B cell (primary cell): ENCODE measurements at regions not wholly inside any gene's neighbourhood (a gene's known extent, or its start where the extent isn't known, plus 50 kb on each side); places are given as distances from the start of the nearest gene placed in this dataset.

Source experiments
- ATAC-seq: fragments of 200-7000 bp; cut with Tn5 transposase; one replicate; pipeline ENCODE4 v1.10.0; 2021; ENCODE audit warnings: low read depth, mild to moderate bottlenecking, moderate number of reproducible peaks, moderate library complexity
- CTCF ChIA-PET: fragments of 350-600 bp; sonication (Branson Sonifier 250); formaldehyde crosslinking; loops from one replicate; lab custom pipeline; 2021; ENCODE audit warnings: antibody characterized with exemption, inconsistent platforms; lab: Charles Lee
- POLR2A ChIA-PET: fragments of 350-600 bp; sonication (Branson Sonifier 250); formaldehyde crosslinking; loops from one replicate; lab custom pipeline; 2021; ENCODE audit warnings: antibody characterized with exemption; lab: Charles Lee
- DNase-seq: peaks from one replicate; pipeline ENCODE4 v3.0.0; 2013
- H2AFZ ChIP-seq: 2 replicates; pipeline ENCODE4 v1.6.1; 2012; ENCODE audit warnings: mild to moderate bottlenecking, low read depth, low read length; ENCODE audit not compliant: insufficient read depth, poor library complexity, severe bottlenecking
- H3K27ac ChIP-seq, 2 donors: 1 replicate in 1 of 2; 2 replicates in 1 of 2; pipeline ENCODE4 v1.5.1; 2012 to 2013; ENCODE audit warnings: low read length in 2 of 2, mild to moderate bottlenecking in 2 of 2, moderate library complexity in 1 of 2
- H3K27me3 ChIP-seq, 4 experiments: fragments of 200-600 bp in 1 of 4; sonication (generic) in 1 of 4; replicated peaks in 1 of 4; 1 replicate in 2 of 4; 2 replicates in 2 of 4; pipeline versions ENCODE4 v1.6.1 to v1.7.0; 2013 to 2016; ENCODE audit warnings: low read length in 3 of 4, mild to moderate bottlenecking in 2 of 4, mixed read lengths in 1 of 4, moderate library complexity in 1 of 4; ENCODE audit not compliant: insufficient read depth in 4 of 4, control insufficient read depth in 3 of 4; ENCODE audit errors: control extremely low read depth in 1 of 4
- H3K36me3 ChIP-seq, 2 experiments: replicated peaks in 1 of 2; 1 replicate in 1 of 2; 2 replicates in 1 of 2; pipeline versions ENCODE4 v1.6.1 to v1.7.1; 2013; ENCODE audit warnings: low read length in 1 of 2; ENCODE audit not compliant: insufficient read depth in 2 of 2, control insufficient read depth in 1 of 2; ENCODE audit errors: control extremely low read depth in 1 of 2, extremely low read depth in 1 of 2
- H3K4me1 ChIP-seq, 2 donors: fragments of 200-600 bp in 1 of 2; sonication (generic) in 1 of 2; 1 replicate in 1 of 2; 2 replicates in 1 of 2; pipeline versions ENCODE4 v1.5.1 to v1.6.1; 2013 to 2017; ENCODE audit warnings: low read length in 2 of 2; ENCODE audit not compliant: control insufficient read depth in 2 of 2, insufficient read depth in 2 of 2
- H3K4me2 ChIP-seq: replicated peaks from 2 replicates; pipeline ENCODE3; 2012; ENCODE audit warnings: mild to moderate bottlenecking, low read depth, low read length; ENCODE audit not compliant: poor library complexity, severe bottlenecking
- H3K4me3 ChIP-seq, 5 experiments: fragments of 200-600 bp in 1 of 5; sonication (generic) in 1 of 5; 1 replicate in 3 of 5; 2 replicates in 2 of 5; pipeline versions ENCODE4 v1.5.1 to v1.7.0; 2011 to 2016; ENCODE audit warnings: low read length in 4 of 5, mild to moderate bottlenecking in 4 of 5, low read depth in 2 of 5, control low read depth in 1 of 5, moderate library complexity in 1 of 5; ENCODE audit not compliant: insufficient read depth in 1 of 5; ENCODE audit errors: control extremely low read depth in 1 of 5, extremely low read depth in 1 of 5
- H3K79me2 ChIP-seq: fragments of 200-600 bp; sonication (generic); one replicate; pipeline ENCODE4 v1.6.0; 2016; ENCODE audit warnings: low read length; ENCODE audit not compliant: control insufficient read depth, insufficient read depth
- H3K9ac ChIP-seq: fragments of 200-600 bp; sonication (generic); 2 replicates; pipeline ENCODE4 v1.6.1; 2017; ENCODE audit warnings: mild to moderate bottlenecking, low read length, moderate library complexity
- H3K9me3 ChIP-seq, 3 donors: one replicate each; pipeline versions ENCODE4 v1.6.1 to v1.7.1; 2013; ENCODE audit warnings: low read length in 2 of 3; ENCODE audit not compliant: control insufficient read depth in 2 of 3, insufficient read depth in 1 of 3; ENCODE audit errors: control extremely low read depth in 1 of 3
- H4K20me1 ChIP-seq: 2 replicates; pipeline ENCODE4 v1.6.0; 2012; ENCODE audit warnings: mild to moderate bottlenecking, low read length; ENCODE audit not compliant: insufficient read depth, control insufficient read depth, poor library complexity, severe bottlenecking
- H3K27ac Mint-ChIP-seq: one replicate; pipeline ENCODE4 v1.8.0; 2021; ENCODE audit warnings: mixed read lengths
- H3K27me3 Mint-ChIP-seq: one replicate; pipeline ENCODE4 v1.8.0; 2021; ENCODE audit warnings: mixed read lengths
- H3K4me1 Mint-ChIP-seq: one replicate; pipeline ENCODE4 v1.8.0; 2021; ENCODE audit warnings: mixed read lengths
- H3K4me3 Mint-ChIP-seq: one replicate; pipeline ENCODE4 v1.8.0; 2021; ENCODE audit warnings: mixed read lengths
- H3K9me3 Mint-ChIP-seq: one replicate; pipeline ENCODE4 v1.8.0; 2022; ENCODE audit warnings: mixed read lengths; ENCODE audit not compliant: insufficient read depth
- CTCF ChIP-seq: fragments of 200-600 bp; IDR thresholded peaks from one replicate; pipeline ENCODE4 v1.8.0; 2022; ENCODE audit warnings: antibody characterized with exemption, mild to moderate bottlenecking
- EZH2 ChIP-seq: IDR thresholded peaks from 2 replicates; pipeline ENCODE4 v1.6.1; 2012; ENCODE audit warnings: borderline replicate concordance, low read depth, mild to moderate bottlenecking, moderate library complexity, low read length; ENCODE audit not compliant: insufficient read depth, poor library complexity, severe bottlenecking
- WGBS: methylation state at CpG from one replicate; pipeline ENCODE4 v1.1.5; 2013; ENCODE audit warnings: missing lambda C conversion rate; ENCODE audit not compliant: insufficient coverage; 5-methylcytosine and 5-hydroxymethylcytosine counted together
- intact Hi-C: fragments of 100-400 bp; cut with micrococcal nuclease; formaldehyde crosslinking; loops from one replicate; pipeline ENCODE4 v1.10.0; 2022

GRCh38 chr18:64994370-64994769, 756.4 kb upstream of the CDH7 start:
- Histone ChIP-seq H3K4me3 (no peak overlapping the region), H4K20me1 (no peaks in the 10 kb centered on the region), H3K4me2 (no peak overlapping the region), H3K9ac (no peak overlapping the region), H3K4me1 (no peaks in the 10 kb centered on the region), H3K9me3 (peaks cover 0 to 1% (median 0%) of the 10 kb centered on the region in 3 donors), H2AFZ (no peak overlapping the region), H3K27me3 (no peaks in the 10 kb centered on the region), H3K79me2 (no peaks in the 10 kb centered on the region), H3K27ac (no peak overlapping the region), H3K36me3 (no peaks in the 10 kb centered on the region)
- DNase-seq (no peak), ATAC-seq (no peak)
- TF ChIP-seq EZH2 (no peak), CTCF (no peak)
- H3K4me3 Mint-ChIP-seq, result peak overlapping the region; percentile 11
- ChIA-PET POLR2A (no interaction called here), CTCF (no interaction called here)
- intact Hi-C loops, result no loop called here
- 43% methylated on average over 1 of the region's 1 CpG for WGBS
- H3K27ac Mint-ChIP-seq, result no peak overlapping the region
- no peaks in the 10 kb centered on the region for H3K27me3 Mint-ChIP-seq
- H3K4me1 Mint-ChIP-seq, result no peaks in the 10 kb centered on the region
- H3K9me3 Mint-ChIP-seq, result no peaks in the 10 kb centered on the region

GRCh38 chr18:64993695-64994094, 757.1 kb upstream of the CDH7 start:
- H3K9me3 Mint-ChIP-seq, result no peaks in the 10 kb centered on the region
- peak overlapping the region; percentile 11 for H3K4me3 Mint-ChIP-seq
- no peak overlapping the region for H3K27ac Mint-ChIP-seq
- ChIA-PET CTCF (no interaction called here), POLR2A (no interaction called here)
- ATAC-seq, result no peak
- Histone ChIP-seq H3K36me3 (no peaks in the 10 kb centered on the region), H3K4me2 (no peak overlapping the region), H3K4me1 (no peaks in the 10 kb centered on the region), H3K27me3 (no peaks in the 10 kb centered on the region), H2AFZ (no peak overlapping the region), H3K27ac (no peak overlapping the region), H3K9ac (no peak overlapping the region), H3K79me2 (no peaks in the 10 kb centered on the region), H3K4me3 (no peak overlapping the region), H3K9me3 (peaks cover 0 to 1% (median 0%) of the 10 kb centered on the region in 3 donors), H4K20me1 (no peaks in the 10 kb centered on the region)
- 72% methylated on average over 3 of the region's 3 CpGs for WGBS
- H3K4me1 Mint-ChIP-seq, result no peaks in the 10 kb centered on the region
- no peak for DNase-seq
- intact Hi-C loops, result no loop called here
- TF ChIP-seq EZH2, result no peak
- TF ChIP-seq CTCF, result no peak
- no peaks in the 10 kb centered on the region for H3K27me3 Mint-ChIP-seq
